Panc1 (cell line): ENCODE measurements at regions not wholly inside any gene's neighbourhood (a gene's known extent, or its start where the extent isn't known, plus 50 kb on each side); places are given as distances from the start of the nearest gene placed in this dataset.

Source experiments
- CTCF ChIP-seq: fragments of 450-650 bp; IDR thresholded peaks from 2 replicates; pipeline ENCODE4 v1.5.1; 2017; ENCODE audit warnings: mild to moderate bottlenecking
- POLR2AphosphoS5 ChIP-seq: IDR thresholded peaks from 2 replicates; pipeline ENCODE4 v1.6.1; 2012; ENCODE audit warnings: mild to moderate bottlenecking, low read depth, low read length, moderate library complexity
- REST ChIP-seq, 2 experiments: IDR thresholded peaks; 2 replicates each; pipeline ENCODE4 v1.6.1; 2011 to 2012; ENCODE audit warnings: low read depth in 2 of 2, control low read depth in 1 of 2, low read length in 1 of 2, mild to moderate bottlenecking in 1 of 2, moderate library complexity in 1 of 2; ENCODE audit not compliant: insufficient read depth in 1 of 2
- SIN3A ChIP-seq: IDR thresholded peaks from 2 replicates; pipeline ENCODE4 v1.6.1; 2012; ENCODE audit warnings: low read depth, mild to moderate bottlenecking, low read length, moderate library complexity, borderline replicate concordance; ENCODE audit not compliant: insufficient read depth
- TCF7L2 ChIP-seq: IDR thresholded peaks from 2 replicates; pipeline ENCODE4 v1.6.1; 2011; ENCODE audit warnings: mild to moderate bottlenecking, low read depth, low read length, inconsistent platforms

GRCh38 chr1:58283388-58284224, 262.9 kb downstream of the OMA1 start:
- no peak for TF ChIP-seq CTCF
- TF ChIP-seq POLR2AphosphoS5, result no peak
- TF ChIP-seq TCF7L2, result no peak
- TF ChIP-seq REST (IDR thresholded peaks at IDR 0.05; ENCODE audit: insufficient read depth in 1 of 2, low read depth in 2 of 2, low read length in 1 of 2), result no peak
- no peak for TF ChIP-seq SIN3A
